ENCODE measurements at regions not wholly inside any gene's neighbourhood (a gene's known extent, or its start where the extent isn't known, plus 50 kb on each side); places are given as distances from the start of the nearest gene placed in this dataset.
A peak's percentile ranks its signal among the peaks of the same experiment; 100 is the strongest.

- no peaks in the 10 kb centered on the region for H3K36me3 ChIP-seq
- DNase-seq, result no peak
- no peak overlapping the region for H3K4me3 ChIP-seq (ENCODE audit: low read depth, low read length)
- no peak for TF ChIP-seq CTCF (IDR thresholded peaks at IDR 0.05; ENCODE audit: low read depth, low read length)
- H3K9me3 ChIP-seq (ENCODE audit: severe bottlenecking), result no peaks in the 10 kb centered on the region
- H3K27me3 ChIP-seq (ENCODE audit: insufficient read depth, low read depth, severe bottlenecking), result no peaks in the 10 kb centered on the region
- no peak overlapping the region for H3K27ac ChIP-seq
Measured at GRCh38 chr5:176719113-176719739, 71.9 kb downstream of the TSPAN17 start.

- no peaks in the 10 kb centered on the region for H3K9me3 ChIP-seq (ENCODE audit: severe bottlenecking)
- TF ChIP-seq CTCF (IDR thresholded peaks at IDR 0.05; ENCODE audit: low read depth, low read length), result no peak
- DNase-seq, result no peak
- no peaks in the 10 kb centered on the region for H3K36me3 ChIP-seq
- H3K27ac ChIP-seq, result no peak overlapping the region
- no peaks in the 10 kb centered on the region for H3K27me3 ChIP-seq (ENCODE audit: insufficient read depth, low read depth, severe bottlenecking)
- no peak overlapping the region for H3K4me3 ChIP-seq (ENCODE audit: low read depth, low read length)
Measured at GRCh38 chr5:176721509-176721908, 74.2 kb downstream of the TSPAN17 start.

- Histone ChIP-seq H3K9me3 (ENCODE audit: severe bottlenecking) (no peaks in the 10 kb centered on the region), H3K36me3 (no peaks in the 10 kb centered on the region), H3K27me3 (ENCODE audit: insufficient read depth, low read depth, severe bottlenecking) (no peaks in the 10 kb centered on the region), H3K4me3 (ENCODE audit: low read depth, low read length) (no peak overlapping the region), H3K27ac (no peak overlapping the region)
- TF ChIP-seq CTCF (IDR thresholded peaks at IDR 0.05; ENCODE audit: low read depth, low read length), result no peak
- DNase-seq, result no peak
Measured at GRCh38 chr5:176722757-176723156, 75.5 kb downstream of the TSPAN17 start.

- DNase-seq, result no peak
- Histone ChIP-seq H3K27ac (no peak overlapping the region), H3K27me3 (ENCODE audit: insufficient read depth, low read depth, severe bottlenecking) (no peaks in the 10 kb centered on the region), H3K36me3 (no peaks in the 10 kb centered on the region), H3K4me3 (ENCODE audit: low read depth, low read length) (no peak overlapping the region), H3K9me3 (ENCODE audit: severe bottlenecking) (no peaks in the 10 kb centered on the region)
- TF ChIP-seq CTCF (IDR thresholded peaks at IDR 0.05; ENCODE audit: low read depth, low read length), result no peak
Measured at GRCh38 chr5:176723440-176723839, 76.2 kb downstream of the TSPAN17 start.

- Histone ChIP-seq H3K4me3 (ENCODE audit: low read depth, low read length) (no peak overlapping the region), H3K27me3 (ENCODE audit: insufficient read depth, low read depth, severe bottlenecking) (no peaks in the 10 kb centered on the region), H3K9me3 (ENCODE audit: severe bottlenecking) (no peaks in the 10 kb centered on the region), H3K27ac (no peak overlapping the region), H3K36me3 (no peaks in the 10 kb centered on the region)
- DNase-seq, result peak; percentile 47
- TF ChIP-seq CTCF (IDR thresholded peaks at IDR 0.05; ENCODE audit: low read depth, low read length), result no peak
Measured at GRCh38 chr5:176724472-176724871, 77.2 kb downstream of the TSPAN17 start.

All from WERI-Rb-1 (cell line).